HL-60/S4 treated with phorbol 12-myristate 13-acetate at 8.2 ng/mL for 4 days and 3 days (cell line): ENCODE measurements at regions not wholly inside any gene's neighbourhood (a gene's known extent, or its start where the extent isn't known, plus 50 kb on each side); places are given as distances from the start of the nearest gene placed in this dataset.
"Not testable (repeated sequence)": the region's sequence is repeated elsewhere in the genome, so short reads cannot be mapped to it uniquely, and the experiment has no call there.

Source experiments
- in situ Hi-C: fragments of 300-500 bp; cut with MboI; formaldehyde crosslinking; loops from 2 replicates; pipeline ENCODE4 v1.15.0; 2022; ENCODE audit warnings: low sequenced_read_pairs

DNA sequence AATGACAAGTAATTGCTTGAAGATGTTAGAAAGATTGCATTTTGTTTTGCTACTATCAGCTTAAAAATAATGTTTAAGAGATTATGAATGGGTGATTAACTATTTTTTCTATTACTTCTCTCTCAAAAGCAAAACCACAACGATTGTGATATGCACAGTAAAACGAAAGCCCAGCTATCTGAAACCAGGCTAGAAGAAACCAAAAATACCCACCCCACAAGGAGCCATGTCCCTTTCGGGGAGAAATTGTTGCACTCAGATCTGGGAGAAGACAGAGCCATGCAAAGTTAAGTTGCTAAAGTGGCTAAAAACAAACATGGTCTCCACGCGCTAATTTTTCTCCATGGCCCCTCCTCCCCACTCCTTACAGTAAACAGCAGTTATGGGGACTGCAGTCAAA, 173.6 kb downstream of the RPS24 start:
- in situ Hi-C loops: no loop called here

DNA sequence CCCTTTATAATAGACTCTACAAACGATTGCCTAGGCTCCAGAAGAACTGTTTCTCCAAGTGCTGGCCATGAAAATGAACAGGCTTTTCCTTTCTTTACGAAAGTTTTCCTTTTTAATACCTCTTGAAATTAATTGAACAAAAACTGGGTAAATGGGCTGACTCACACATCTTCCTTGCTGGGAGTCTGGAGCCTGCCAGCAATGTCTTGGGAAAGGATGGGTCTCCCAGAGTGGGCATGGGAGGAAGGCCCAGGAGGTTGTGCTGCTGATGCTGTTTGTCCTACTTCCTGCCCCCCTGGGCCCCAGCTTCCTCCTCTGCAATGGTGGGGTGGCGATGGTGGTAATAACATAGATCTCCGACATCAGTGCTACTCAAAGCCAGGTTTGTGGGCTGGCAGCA, 174.1 kb downstream of the RPS24 start:
- in situ Hi-C loops: no loop called here

DNA sequence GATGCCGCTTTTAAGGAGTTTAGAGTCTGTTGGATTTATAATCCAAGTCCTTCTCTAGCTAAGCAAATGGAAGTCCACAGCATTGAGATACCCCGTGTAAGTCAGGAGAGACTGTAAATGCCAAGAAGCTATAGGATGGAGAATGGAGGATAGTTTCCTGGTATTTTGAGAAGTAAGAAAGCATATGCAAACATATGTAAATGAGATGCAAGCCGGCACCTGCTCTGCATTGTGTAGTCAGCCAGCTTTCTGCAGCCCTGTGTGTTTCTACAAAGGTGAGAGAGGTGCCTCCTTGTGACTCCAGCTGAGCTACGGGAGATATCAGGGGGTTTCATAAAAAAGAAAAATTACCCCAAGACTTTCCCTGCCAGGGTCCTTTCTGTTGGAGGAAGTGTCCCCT, 176.3 kb downstream of the RPS24 start:
- in situ Hi-C loops: no loop called here

DNA sequence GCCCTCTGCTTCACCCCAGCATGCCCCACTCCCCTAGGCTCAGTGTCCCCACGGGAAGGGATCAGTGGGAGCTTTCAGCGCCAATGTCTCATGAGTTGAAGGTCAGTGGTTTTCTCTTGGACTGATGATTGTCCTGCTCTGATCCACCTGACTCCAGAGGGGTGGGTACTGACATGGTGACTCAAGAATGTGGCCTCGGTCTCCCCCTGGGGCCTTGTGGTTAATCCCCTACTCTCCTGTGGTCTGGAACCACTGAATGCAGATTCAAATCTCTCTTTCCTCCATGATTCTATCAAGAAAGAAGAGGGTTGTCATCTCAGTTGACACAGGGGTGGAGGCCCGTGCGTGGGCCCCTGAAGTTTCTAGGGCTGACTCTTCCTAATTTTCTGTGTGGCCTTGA, 176.9 kb downstream of the RPS24 start:
- in situ Hi-C loops: no loop called here

DNA sequence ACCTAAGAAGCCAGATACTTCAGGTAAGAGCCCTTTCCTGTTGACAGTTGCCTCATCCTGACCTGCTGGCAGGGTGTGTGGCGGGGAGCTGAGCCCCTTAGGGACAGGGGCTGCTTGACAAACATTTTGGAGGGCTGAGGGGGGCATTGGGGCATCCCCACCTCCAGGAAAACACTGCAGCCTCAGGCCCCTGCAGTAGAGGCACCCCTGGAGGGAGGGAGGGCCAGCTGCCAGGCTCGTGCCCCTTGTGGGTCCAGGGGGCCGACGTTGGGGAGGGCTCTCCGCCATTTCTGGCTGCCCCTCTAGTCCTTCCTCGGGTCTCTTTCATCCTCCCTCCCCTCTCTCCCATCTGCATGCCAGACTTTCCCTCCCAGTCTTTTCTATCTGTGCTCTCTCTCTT, 177.3 kb downstream of the RPS24 start:
- in situ Hi-C loops: no loop called here

DNA sequence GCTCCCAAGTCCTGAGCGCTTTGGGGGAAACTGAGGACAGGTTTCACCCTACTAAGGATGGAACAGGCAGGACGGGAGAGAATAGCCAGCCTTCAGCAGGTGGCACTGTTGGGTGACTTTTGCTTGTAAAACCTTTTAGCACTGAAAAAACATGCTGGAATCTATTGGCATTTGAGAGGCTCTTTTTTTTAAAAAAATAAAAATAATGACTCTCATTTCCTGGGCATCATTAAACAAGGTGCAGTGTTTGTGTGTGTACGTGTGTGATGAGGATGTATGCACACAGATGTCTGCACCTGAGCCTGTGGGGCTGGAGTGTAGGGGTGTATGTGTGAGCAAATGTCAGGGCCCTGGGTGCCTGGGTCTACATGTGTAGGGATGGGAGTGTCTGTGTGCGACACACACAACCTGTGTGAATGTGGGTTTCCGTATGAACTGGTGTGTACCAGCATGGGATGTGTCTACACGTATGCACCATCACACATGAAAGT, 177.9 kb downstream of the RPS24 start:
- in situ Hi-C loops: no loop called here

DNA sequence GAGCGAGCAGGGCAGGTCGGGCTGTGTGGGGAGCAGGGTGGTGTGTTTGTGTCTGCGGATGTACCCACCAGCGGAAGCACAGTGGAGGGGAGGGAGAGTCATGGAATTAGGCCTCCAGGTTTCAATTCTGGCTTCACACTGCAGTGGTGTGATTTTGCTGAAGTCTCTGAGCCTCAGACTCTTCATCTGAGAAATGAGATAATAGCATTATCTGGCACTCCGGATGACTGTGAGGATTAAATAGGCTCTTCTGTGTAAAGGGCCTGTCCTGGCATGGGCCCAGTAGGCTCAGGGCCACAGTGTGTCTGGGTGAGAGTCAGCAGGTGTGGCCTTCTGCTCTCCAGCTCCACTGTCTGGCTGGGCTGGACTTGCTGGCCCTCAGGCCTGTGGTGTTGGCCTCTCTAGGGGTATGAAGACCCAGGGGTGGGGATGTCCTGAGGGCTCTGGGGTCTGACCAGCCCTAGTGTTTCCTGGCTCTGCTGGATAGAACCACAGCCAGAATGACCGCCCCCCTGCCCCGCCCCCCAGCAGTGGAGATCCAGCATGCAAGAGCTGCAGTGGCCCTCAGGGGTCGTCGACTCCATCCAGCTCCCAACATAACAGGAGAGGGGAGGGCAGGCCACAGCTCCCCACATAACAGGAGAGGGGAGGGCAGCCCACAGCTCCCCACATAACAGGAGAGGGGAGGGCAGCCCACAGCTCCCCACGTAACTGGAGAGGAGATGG, 178.6 kb downstream of the RPS24 start:
- in situ Hi-C loops: no loop called here

DNA sequence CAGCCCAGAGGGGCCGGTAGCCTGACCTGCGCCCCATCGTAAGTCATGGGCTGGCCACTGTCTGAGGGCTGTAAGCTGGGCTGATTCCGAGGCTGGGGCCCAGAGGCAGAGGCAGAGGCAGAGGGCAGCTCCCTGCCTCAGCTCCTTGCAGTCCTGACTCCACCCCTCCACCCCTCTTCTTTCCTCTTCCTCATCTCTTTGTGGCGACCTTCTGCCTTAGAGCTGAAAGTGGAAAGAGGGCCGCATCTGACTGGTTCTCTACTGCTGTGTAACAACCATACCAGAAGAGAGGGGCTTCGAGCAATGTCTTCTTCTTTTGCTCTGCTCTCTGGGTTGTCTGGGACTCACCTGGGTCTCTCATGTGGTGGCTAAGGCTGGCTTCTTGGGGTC, 179.1 kb downstream of the RPS24 start:
- in situ Hi-C loops: no loop called here

DNA sequence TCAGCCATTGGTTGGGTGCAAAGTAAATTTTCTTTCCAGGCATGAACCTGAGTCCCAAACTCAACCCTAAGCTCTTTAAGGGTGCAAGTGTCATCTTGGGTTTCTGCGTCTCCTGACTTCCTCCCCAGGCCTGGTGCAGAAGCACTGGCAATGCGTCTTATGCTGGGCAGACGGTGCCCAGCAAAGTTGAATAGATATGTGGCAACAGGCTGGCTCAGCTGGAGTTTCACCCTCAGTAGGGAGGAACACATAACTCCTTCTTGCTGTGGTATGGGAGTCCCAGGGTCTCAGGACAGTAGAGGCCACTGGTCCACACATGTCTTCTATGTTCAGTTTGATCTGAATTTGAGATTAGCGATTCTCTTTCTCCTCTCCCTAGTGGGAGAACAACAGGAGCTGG, 181.3 kb downstream of the RPS24 start:
- in situ Hi-C loops: no loop called here

DNA sequence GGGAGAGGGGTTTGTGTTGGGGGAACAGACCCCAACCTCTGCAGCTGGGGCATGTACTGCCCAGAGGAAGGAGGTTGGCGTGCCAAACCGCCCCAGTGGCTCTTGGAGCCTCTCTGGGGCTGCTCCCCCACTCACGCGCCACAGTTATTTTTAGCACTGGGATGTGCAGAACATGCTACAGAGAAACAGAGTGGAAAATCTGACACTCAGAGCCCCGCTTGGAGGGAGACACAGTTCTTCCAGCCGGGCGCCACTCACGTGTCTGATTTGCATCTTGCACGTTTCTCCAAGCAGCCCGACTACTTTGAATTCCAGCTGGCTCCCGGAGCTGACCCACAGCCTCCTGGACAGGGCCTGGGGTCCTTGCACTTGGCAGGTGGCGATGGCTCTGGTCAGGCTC, 182.0 kb downstream of the RPS24 start:
- in situ Hi-C loops: no loop called here

DNA sequence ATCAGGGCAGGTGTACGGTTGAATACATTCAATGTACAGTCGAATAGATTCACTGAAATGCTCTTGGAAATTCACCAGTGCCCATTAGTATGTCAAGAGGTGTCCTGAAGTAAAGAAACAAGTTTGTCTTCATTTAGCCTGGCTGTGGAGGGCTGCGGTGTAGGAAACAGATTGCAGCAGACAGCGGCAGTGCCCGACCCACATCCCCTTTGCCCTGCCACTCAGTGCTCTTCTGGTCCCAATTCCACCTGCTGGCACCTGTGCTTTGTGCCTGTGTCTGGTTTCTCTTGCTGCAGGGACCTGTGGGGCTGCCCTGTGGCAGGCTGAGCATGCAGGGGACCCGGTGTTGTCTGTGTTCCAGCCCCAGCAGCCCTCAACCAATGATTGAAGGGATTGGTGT, 183.7 kb downstream of the RPS24 start:
- in situ Hi-C loops: no loop called here

DNA sequence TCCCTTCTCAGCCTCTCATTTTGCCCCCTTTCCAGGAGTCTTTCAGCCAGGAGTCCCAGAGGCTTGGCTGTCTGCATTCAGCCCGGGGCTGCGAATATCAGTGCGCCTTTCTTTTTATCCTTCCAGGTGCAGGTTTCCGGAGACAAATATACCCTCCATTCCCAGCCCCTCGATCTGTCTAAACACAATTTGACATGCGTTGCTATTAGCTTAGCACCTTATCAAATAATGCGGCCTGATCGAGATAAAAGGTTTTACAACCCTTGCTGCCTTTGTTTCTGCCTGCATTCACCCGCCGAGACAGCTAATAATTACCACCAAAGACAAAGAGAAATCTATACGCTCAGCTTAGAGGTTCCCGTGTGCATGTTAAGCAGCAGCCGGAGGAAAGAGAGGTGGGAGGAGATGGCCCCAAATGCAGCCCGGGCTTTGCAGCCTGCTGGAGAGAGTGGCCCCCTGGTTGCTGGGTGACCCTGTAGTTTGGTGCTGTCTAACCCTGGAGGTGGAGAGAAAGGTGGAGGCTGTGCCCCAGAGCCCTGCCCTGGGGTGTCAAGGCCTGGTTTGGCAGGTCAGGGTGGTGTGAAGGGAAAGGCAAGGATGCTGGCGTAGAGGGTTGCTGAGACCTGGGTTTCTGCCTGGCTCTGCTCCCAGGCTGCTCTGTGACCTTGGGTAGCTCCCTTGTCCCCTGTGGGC, 185.3 kb downstream of the RPS24 start:
- in situ Hi-C loops: no loop called here

DNA sequence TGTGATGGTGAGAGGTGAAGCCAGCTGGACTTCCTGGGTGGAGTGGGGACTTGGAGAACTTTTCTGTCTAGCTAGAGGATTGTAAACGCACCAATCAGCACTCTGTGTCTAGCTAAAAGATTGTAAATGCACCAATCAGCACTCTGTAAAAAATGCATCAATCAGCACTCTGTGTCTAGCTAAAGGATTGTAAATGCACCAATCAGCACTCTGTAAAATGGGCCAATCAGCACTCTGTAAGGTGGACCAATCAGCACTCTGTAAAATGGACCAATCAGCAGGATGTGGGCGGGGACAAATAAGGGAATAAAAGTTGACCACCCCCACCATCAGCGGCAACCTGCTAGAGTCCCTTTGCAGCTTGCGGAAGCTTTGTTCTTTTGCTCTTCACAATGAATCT, 185.9 kb downstream of the RPS24 start:
- in situ Hi-C loops: not testable (repeated sequence)

DNA sequence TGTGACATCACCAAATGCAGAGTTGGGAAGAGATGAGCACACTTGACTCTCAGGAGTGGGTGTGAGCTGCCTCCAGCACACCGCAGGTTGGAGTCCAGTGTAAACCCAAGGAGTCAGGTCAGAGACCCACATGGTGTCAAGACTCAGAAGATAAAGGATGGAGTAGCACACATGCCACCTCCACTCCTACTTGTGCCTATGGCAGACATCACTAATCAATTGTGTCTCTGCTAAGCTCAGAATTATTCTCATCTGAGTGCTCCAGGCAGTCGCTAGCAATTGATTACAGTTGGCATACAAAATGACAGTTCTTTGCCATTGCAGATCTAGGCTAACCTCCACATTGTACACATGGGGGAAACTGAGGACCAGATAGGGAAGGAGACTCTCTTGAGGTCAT, 187.1 kb downstream of the RPS24 start:
- in situ Hi-C loops: no loop called here

DNA sequence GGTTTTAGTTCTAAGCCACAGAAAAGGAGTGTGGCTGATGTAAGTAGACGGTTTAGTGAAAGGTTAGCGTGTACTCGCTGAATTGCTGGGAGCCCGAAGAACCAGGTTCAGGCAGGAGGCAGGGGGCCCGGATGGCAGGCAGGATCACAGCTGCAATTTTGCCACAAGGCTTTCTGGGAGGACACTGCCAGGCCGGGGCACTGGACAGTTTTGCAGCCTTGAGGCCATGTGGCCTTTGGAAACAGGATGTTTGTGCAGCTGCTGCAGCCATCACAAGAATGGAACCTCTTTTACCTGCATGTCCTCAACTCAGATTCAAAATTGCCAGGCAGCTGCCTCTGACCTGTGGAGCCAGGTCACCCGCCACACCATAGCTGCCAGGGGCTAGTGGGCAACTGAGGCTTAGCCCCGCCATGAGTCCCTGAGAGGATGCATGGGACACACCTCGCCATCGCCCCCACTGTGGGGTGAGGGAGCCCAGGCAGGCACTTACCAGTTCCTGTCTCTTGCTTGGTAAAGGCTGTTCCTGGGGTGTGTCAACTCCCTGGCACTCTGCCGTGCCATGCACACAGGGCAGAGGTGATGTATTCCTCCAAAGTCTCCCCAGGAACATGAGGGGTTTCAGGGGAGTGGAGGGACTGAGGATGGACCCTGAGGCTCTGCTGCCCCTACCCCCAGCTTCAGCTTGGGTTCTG, 188.6 kb downstream of the RPS24 start:
- in situ Hi-C loops: no loop called here

DNA sequence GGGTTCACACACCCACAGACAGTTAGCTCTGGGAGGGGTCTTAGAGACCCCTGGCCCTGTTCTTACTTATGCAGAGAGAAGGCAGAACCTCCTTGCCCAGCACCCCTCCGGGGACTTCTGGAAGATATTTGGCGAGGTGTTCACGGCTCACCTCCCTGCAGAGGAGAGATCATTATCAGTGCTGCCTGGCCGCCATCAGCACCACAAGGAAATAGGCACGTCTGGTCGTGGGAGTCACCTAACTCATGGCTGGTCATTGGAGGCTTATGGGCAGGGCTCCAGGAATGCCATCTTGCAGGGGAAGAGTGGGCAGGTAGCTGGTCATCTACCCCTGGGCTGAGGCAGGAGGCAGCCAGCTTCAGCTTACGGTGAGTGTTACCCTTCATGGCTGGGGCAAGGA, 189.4 kb downstream of the RPS24 start:
- in situ Hi-C loops: no loop called here

DNA sequence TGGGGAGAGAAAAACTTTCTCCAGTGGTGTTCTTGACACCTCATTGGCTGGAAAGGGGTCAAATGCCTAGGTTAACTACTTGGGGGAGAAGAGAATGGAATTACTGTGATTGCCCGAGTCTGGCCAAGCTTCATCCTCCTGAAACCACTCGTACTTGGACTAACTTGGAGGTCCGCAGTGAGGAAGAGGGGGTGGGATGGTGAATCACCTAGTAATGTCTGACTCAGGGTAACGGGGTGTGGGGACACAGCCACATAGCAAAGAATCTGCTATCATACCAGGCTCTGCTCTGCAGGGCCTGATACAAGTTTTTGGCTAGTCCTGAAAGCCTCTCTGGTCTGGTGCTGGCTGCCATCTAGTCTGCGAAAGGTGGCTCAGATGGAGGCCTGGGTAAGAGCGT, 190.9 kb downstream of the RPS24 start:
- in situ Hi-C loops: no loop called here

DNA sequence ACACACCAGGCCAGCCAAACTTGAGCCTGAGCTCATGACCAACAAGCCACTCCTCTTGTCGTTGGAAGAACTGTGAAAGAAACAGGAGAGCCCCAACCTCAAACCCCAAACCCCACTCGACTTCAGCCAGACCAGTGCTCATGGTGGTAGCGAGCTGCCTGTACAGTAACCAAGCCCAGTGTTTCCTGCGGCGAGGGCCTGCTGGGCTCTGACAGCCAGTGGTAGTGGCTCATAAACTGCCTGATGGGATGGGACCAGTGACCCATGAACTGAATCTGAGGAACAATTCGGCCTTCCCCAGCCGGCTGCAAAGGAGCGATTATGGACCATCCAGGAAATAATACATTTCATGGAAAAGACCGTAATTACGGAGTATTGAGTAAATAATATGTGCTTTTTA, 191.9 kb downstream of the RPS24 start:
- in situ Hi-C loops: no loop called here

DNA sequence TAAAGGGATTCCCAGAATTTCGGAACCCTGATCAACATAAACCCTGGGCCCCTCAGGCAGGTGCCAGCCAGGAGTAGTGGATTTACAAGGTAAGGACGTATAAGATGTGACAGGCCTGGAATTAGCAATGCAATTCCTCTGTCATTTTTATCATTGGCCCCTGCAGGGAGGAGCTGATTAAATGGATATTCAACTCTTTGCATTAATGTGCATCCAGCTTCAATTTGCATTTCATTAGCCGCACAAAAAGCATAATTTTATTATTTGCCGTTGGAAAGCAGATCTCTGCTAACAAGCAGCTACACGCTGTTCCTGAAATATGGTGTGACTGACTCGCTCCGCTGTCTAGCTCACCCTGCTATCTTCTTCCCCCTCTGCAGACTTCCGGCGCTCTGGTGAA, 195.8 kb downstream of the RPS24 start:
- in situ Hi-C loops: no loop called here

DNA sequence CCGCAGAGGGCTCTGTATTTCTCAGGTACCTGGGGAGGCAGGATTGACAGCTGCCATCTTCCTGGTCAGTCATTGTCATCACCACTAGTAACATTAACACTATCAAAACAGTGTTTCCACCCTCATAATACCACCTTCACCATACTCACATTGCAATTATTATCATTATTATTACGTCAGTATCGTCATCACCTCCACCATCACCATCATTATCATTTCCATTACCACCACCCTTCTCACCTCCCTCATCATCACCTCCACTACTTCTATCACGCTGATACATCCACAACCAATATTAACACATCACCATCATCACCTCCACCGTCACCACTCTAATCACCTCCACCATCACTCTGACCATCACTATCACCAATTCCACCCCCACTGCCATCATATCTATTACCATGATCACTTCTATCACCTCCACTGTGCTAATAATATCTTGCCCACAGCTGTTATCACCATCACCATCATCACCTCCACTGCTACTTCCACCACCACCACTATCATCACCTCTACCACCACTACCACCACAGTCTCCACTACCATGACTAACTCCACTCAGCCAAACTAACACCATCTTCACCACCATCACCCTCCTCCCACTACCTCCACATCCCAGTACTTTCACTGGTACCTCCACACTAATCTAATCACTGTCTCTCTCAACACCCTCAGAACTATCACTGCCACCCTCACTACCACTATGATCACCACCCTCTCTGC, 196.4 kb downstream of the RPS24 start:
- in situ Hi-C loops: no loop called here

DNA sequence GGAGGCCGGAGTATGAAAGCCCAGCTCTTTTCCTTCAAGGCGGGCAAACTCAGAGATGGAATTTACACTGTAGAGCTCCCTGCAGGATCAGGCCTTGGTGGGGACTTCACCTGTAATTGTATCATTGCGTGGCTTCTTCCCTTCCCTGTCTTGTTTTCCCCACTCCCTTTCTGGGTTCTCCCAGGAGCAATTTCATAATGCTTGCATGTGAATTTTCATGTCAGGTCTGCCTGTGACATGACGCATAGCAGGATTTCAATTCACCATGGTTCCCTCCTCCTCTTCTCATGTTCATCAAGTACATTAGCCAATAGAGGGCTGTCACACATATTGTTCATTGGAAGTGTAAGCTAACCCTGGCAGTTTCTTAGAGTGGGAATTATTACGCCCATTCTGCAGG, 197.7 kb downstream of the RPS24 start:
- in situ Hi-C loops: no loop called here
